Astrocyte (in vitro differentiated cells and primary cell): ENCODE measurements at regions not wholly inside any gene's neighbourhood (a gene's known extent, or its start where the extent isn't known, plus 50 kb on each side); places are given as distances from the start of the nearest gene placed in this dataset.

Source experiments
- CTCF ChIP-seq: IDR thresholded peaks from 2 replicates; pipeline ENCODE4 v1.5.1; 2011; ENCODE audit warnings: low read depth, mild to moderate bottlenecking, inconsistent platforms, low read length, moderate library complexity; ENCODE audit not compliant: insufficient read depth
- EZH2 ChIP-seq: IDR thresholded peaks from 2 replicates; pipeline ENCODE4 v1.6.1; 2012; ENCODE audit warnings: mild to moderate bottlenecking, low read length, inconsistent platforms; ENCODE audit not compliant: insufficient read depth

- TF ChIP-seq CTCF (no peak), EZH2 (no peak)
These were observed 857.8 kb upstream of the FAT3 start for GRCh38 chr11:91366816-91367215.
